ENCODE measurements at regions not wholly inside any gene's neighbourhood (a gene's known extent, or its start where the extent isn't known, plus 50 kb on each side); places are given as distances from the start of the nearest gene placed in this dataset.

GRCh38 chr18:73669297-73669696, 478.3 kb downstream of the FBXO15 start:
- no peak for TF ChIP-seq CTCF (IDR thresholded peaks at IDR 0.05; ENCODE audit: unreplicated experiment)
- DNase-seq (ENCODE audit: low spot score in 2 of 2, unreplicated experiment in 2 of 2): no peak
- peaks cover 8% of the 10 kb centered on the region for H3K4me1 Mint-ChIP-seq
- H3K4me3 Mint-ChIP-seq: no peak overlapping the region
- no peaks in the 10 kb centered on the region for H3K36me3 Mint-ChIP-seq
- peaks cover 9% of the 10 kb centered on the region for H3K27me3 Mint-ChIP-seq (ENCODE audit: low read depth)
- no peaks in the 10 kb centered on the region for H3K9me3 Mint-ChIP-seq
- no peak overlapping the region for H3K27ac Mint-ChIP-seq

- H3K9me3 Mint-ChIP-seq: no peaks in the 10 kb centered on the region
- no peak for DNase-seq (ENCODE audit: low spot score in 2 of 2, unreplicated experiment in 2 of 2)
- peaks cover 5% of the 10 kb centered on the region for H3K27me3 Mint-ChIP-seq (ENCODE audit: low read depth)
- no peak overlapping the region for H3K4me3 Mint-ChIP-seq
- H3K27ac Mint-ChIP-seq: no peak overlapping the region
- H3K4me1 Mint-ChIP-seq: peaks cover 8% of the 10 kb centered on the region
- TF ChIP-seq CTCF (IDR thresholded peaks at IDR 0.05; ENCODE audit: unreplicated experiment): no peak
- no peaks in the 10 kb centered on the region for H3K36me3 Mint-ChIP-seq
These were observed 479.6 kb downstream of the FBXO15 start for GRCh38 chr18:73668051-73668450.

GRCh38 chr18:73666772-73667171, 480.9 kb downstream of the FBXO15 start:
- H3K9me3 Mint-ChIP-seq: no peaks in the 10 kb centered on the region
- no peaks in the 10 kb centered on the region for H3K36me3 Mint-ChIP-seq
- peaks cover 8% of the 10 kb centered on the region for H3K4me1 Mint-ChIP-seq
- no peak overlapping the region for H3K27ac Mint-ChIP-seq
- peaks cover 8% of the 10 kb centered on the region for H3K27me3 Mint-ChIP-seq (ENCODE audit: low read depth)
- H3K4me3 Mint-ChIP-seq: no peak overlapping the region
- no peak for TF ChIP-seq CTCF (IDR thresholded peaks at IDR 0.05; ENCODE audit: unreplicated experiment)
- no peak for DNase-seq (ENCODE audit: low spot score in 2 of 2, unreplicated experiment in 2 of 2)

- Mint-ChIP-seq H3K4me1 (peaks cover 10% of the 10 kb centered on the region), H3K27me3 (ENCODE audit: low read depth) (peaks cover 16% of the 10 kb centered on the region), H3K9me3 (no peaks in the 10 kb centered on the region), H3K36me3 (no peaks in the 10 kb centered on the region), H3K27ac (no peak overlapping the region), H3K4me3 (no peak overlapping the region)
- no peak for TF ChIP-seq CTCF (IDR thresholded peaks at IDR 0.05; ENCODE audit: unreplicated experiment)
- no peak for DNase-seq (ENCODE audit: low spot score in 2 of 2, unreplicated experiment in 2 of 2)
These were observed 482.7 kb downstream of the FBXO15 start for GRCh38 chr18:73664896-73665295.

GRCh38 chr18:73663581-73663980, 484.1 kb downstream of the FBXO15 start:
- Mint-ChIP-seq H3K36me3 (no peaks in the 10 kb centered on the region), H3K4me1 (peaks cover 3% of the 10 kb centered on the region), H3K9me3 (no peaks in the 10 kb centered on the region), H3K4me3 (no peak overlapping the region), H3K27me3 (ENCODE audit: low read depth) (peaks cover 25% of the 10 kb centered on the region), H3K27ac (no peak overlapping the region)
- no peak for TF ChIP-seq CTCF (IDR thresholded peaks at IDR 0.05; ENCODE audit: unreplicated experiment)
- DNase-seq (ENCODE audit: low spot score in 2 of 2, unreplicated experiment in 2 of 2): no peak

GRCh38 chr18:73662421-73662820, 485.2 kb downstream of the FBXO15 start:
- Mint-ChIP-seq H3K27ac (no peak overlapping the region), H3K4me3 (no peak overlapping the region), H3K27me3 (ENCODE audit: low read depth) (peaks cover 25% of the 10 kb centered on the region), H3K4me1 (peaks cover 3% of the 10 kb centered on the region), H3K9me3 (no peaks in the 10 kb centered on the region), H3K36me3 (no peaks in the 10 kb centered on the region)
- no peak for DNase-seq (ENCODE audit: low spot score in 2 of 2, unreplicated experiment in 2 of 2)
- TF ChIP-seq CTCF (IDR thresholded peaks at IDR 0.05; ENCODE audit: unreplicated experiment): no peak
